Mesenchymal stem cell (in vitro differentiated cells and primary cell): ENCODE measurements at regions not wholly inside any gene's neighbourhood (a gene's known extent, or its start where the extent isn't known, plus 50 kb on each side); places are given as distances from the start of the nearest gene placed in this dataset.
"Not testable (repeated sequence)": the region's sequence is repeated elsewhere in the genome, so short reads cannot be mapped to it uniquely, and the experiment has no call there.

Experiments used
- DNase-seq: peaks from one replicate; pipeline ENCODE4 v3.0.0-alpha.2; 2013
- H2AFZ ChIP-seq: one replicate; pipeline ENCODE4 v1.6.1; 2013; ENCODE audit warnings: low read depth, mild to moderate bottlenecking, control low read depth, inconsistent platforms, low read length, moderate library complexity
- H2AK5ac ChIP-seq: 2 replicates; pipeline ENCODE4 v1.6.1; 2013; ENCODE audit warnings: low read length, moderate library complexity, mild to moderate bottlenecking, inconsistent platforms; ENCODE audit not compliant: severe bottlenecking
- H2BK120ac ChIP-seq: one replicate; pipeline ENCODE4 v1.6.1; 2013; ENCODE audit warnings: low read depth, mild to moderate bottlenecking, inconsistent platforms, low read length, moderate library complexity
- H2BK12ac ChIP-seq, 2 experiments: one replicate each; pipeline ENCODE4 v1.6.1; 2013; ENCODE audit warnings: inconsistent platforms in 2 of 2, low read length in 2 of 2, mild to moderate bottlenecking in 2 of 2, moderate library complexity in 2 of 2, control low read depth in 1 of 2
- H2BK15ac ChIP-seq: one replicate; pipeline ENCODE4 v1.6.1; 2013; ENCODE audit warnings: mild to moderate bottlenecking, low read depth, inconsistent platforms; ENCODE audit not compliant: poor library complexity, severe bottlenecking
- H2BK5ac ChIP-seq: 2 replicates; pipeline ENCODE4 v1.6.1; 2013; ENCODE audit warnings: low read depth, mild to moderate bottlenecking, low read length, control low read depth, inconsistent platforms; ENCODE audit not compliant: poor library complexity, severe bottlenecking
- H3K14ac ChIP-seq, 2 experiments: one replicate each; pipeline ENCODE4 v1.6.1; 2013; ENCODE audit warnings: inconsistent platforms in 2 of 2, low read length in 2 of 2, control low read depth in 1 of 2, mild to moderate bottlenecking in 1 of 2, moderate library complexity in 1 of 2
- H3K18ac ChIP-seq, 2 experiments: one replicate each; pipeline ENCODE4 v1.6.1; 2013; ENCODE audit warnings: inconsistent platforms in 2 of 2, low read length in 2 of 2, control low read depth in 1 of 2, low read depth in 1 of 2, mild to moderate bottlenecking in 1 of 2
- H3K23ac ChIP-seq, 2 experiments: one replicate each; pipeline ENCODE4 v1.6.1; 2013; ENCODE audit warnings: inconsistent platforms in 2 of 2, low read length in 2 of 2, mild to moderate bottlenecking in 2 of 2, moderate library complexity in 2 of 2, control low read depth in 1 of 2
- H3K27ac ChIP-seq: 2 replicates; pipeline ENCODE4 v1.5.1; 2013; ENCODE audit warnings: mild to moderate bottlenecking, moderate library complexity, low read length, control low read depth, inconsistent platforms; ENCODE audit not compliant: poor library complexity, severe bottlenecking
- H3K27me3 ChIP-seq, 2 experiments: 2 replicates each; pipeline versions ENCODE4 v1.6.1 to v1.7.0; 2013; ENCODE audit warnings: low read length in 2 of 2, mild to moderate bottlenecking in 2 of 2, moderate library complexity in 2 of 2, control low read depth in 1 of 2, inconsistent platforms in 1 of 2; ENCODE audit not compliant: control insufficient read depth in 1 of 2, insufficient read depth in 1 of 2
- H3K36me3 ChIP-seq, 2 experiments: 2 replicates each; pipeline versions ENCODE4 v1.6.1 to v1.7.0; 2013; ENCODE audit warnings: low read length in 2 of 2, control low read depth in 1 of 2, inconsistent platforms in 1 of 2, low read depth in 1 of 2, mild to moderate bottlenecking in 1 of 2; ENCODE audit not compliant: insufficient read depth in 2 of 2, control insufficient read depth in 1 of 2
- H3K4ac ChIP-seq, 2 experiments: one replicate each; pipeline ENCODE4 v1.6.1; 2013; ENCODE audit warnings: inconsistent platforms in 2 of 2, low read length in 2 of 2, mild to moderate bottlenecking in 2 of 2, moderate library complexity in 2 of 2, control low read depth in 1 of 2, low read depth in 1 of 2
- H3K4me1 ChIP-seq: 2 replicates; pipeline ENCODE4 v1.6.1; 2013; ENCODE audit warnings: low read depth, low read length, control low read depth; ENCODE audit not compliant: control insufficient read depth, insufficient read depth
- H3K4me2 ChIP-seq: 2 replicates; pipeline ENCODE4 v1.6.1; 2013; ENCODE audit warnings: low read length, mild to moderate bottlenecking, inconsistent platforms; ENCODE audit not compliant: poor library complexity, severe bottlenecking
- H3K4me3 ChIP-seq, 2 experiments: 2 replicates each; pipeline versions ENCODE4 v1.5.1 to v1.7.0; 2013; ENCODE audit warnings: low read length in 2 of 2, mild to moderate bottlenecking in 2 of 2, control low read depth in 1 of 2, low read depth in 1 of 2; ENCODE audit not compliant: insufficient read depth in 1 of 2
- H3K79me1 ChIP-seq: replicated peaks from 2 replicates; pipeline ENCODE4 v1.6.1; 2013; ENCODE audit warnings: mild to moderate bottlenecking, control low read depth, low read length, inconsistent platforms; ENCODE audit not compliant: poor library complexity, severe bottlenecking
- H3K9ac ChIP-seq: 2 replicates; pipeline ENCODE4 v1.7.0; 2013; ENCODE audit warnings: mild to moderate bottlenecking, low read length, moderate library complexity
- H3K9me3 ChIP-seq: 2 replicates; pipeline ENCODE4 v1.7.0; 2013; ENCODE audit warnings: mild to moderate bottlenecking, low read length; ENCODE audit not compliant: control insufficient read depth
- H4K8ac ChIP-seq: one replicate; pipeline ENCODE4 v1.6.1; 2013; ENCODE audit warnings: inconsistent platforms, mild to moderate bottlenecking, low read length, moderate library complexity
- H4K91ac ChIP-seq: one replicate; pipeline ENCODE4 v1.6.1; 2013; ENCODE audit warnings: mild to moderate bottlenecking, low read length, inconsistent platforms
- WGBS: methylation state at CpG from one replicate; pipeline ENCODE4 v1.1.7; 2013; ENCODE audit warnings: mixed read lengths; 5-methylcytosine and 5-hydroxymethylcytosine counted together

DNA sequence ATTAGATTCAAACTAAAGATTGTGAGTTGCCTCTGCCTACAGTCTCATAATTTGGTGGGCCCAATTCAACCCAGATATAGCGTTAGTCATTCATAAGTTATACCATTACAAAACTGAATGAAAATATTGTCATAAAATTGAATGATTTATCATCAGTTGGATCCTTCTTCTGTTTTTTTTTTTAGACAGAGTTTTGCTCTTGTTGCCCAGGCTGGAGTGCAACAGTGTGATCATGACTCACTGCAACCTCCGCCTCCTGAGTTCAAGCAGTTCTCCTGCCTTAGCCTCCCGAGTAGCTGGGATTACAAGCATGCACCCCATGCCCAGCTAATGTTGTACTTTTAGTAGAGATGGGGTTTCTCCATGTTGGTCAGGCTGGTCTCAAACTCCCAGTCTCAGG lies 157.2 kb upstream of the PTBP2 start:
- not testable (repeated sequence) for H4K8ac ChIP-seq, H2BK5ac ChIP-seq, H3K23ac ChIP-seq, H3K4me1 ChIP-seq, H4K91ac ChIP-seq, H3K4me3 ChIP-seq, H2AFZ ChIP-seq, H3K27me3 ChIP-seq, H2AK5ac ChIP-seq, H3K4me2 ChIP-seq, H3K79me1 ChIP-seq, H2BK120ac ChIP-seq, H3K4ac ChIP-seq, H3K27ac ChIP-seq, H3K14ac ChIP-seq, H3K9ac ChIP-seq, H3K36me3 ChIP-seq, DNase-seq, H3K18ac ChIP-seq, H2BK15ac ChIP-seq, H2BK12ac ChIP-seq, H3K9me3 ChIP-seq
- 100% methylated on average over 2 of the region's 3 CpGs for WGBS

DNA sequence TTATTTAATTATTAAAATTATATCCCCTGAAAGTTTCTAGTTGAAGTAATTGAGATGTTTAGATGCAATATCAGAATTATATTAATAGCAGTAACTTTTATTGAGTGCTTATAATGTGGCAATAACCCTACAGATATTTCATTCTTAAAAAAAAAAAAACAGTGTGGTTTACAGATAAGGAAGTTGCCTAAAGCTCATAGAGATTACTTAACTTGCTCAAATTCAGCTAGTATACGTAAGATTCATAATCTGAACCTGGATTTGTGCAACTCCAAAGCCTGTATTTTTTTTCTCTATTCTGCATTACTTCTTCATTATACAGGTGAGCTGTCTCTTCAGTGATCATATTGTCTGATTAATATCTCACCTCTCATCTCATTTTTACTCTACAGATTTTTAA lies 156.0 kb upstream of the PTBP2 start:
- Histone ChIP-seq H3K27me3 (no peaks in the 10 kb centered on the region), H3K18ac (no peak overlapping the region), H3K23ac (no peak overlapping the region), H4K8ac (no peak overlapping the region), H2AK5ac (no peak overlapping the region), H3K4me1 (no peaks in the 10 kb centered on the region), H3K9ac (no peak overlapping the region), H3K4me2 (no peak overlapping the region), H2AFZ (no peak overlapping the region), H2BK120ac (no peak overlapping the region), H2BK5ac (no peak overlapping the region), H3K4ac (no peak overlapping the region), H3K36me3 (no peaks in the 10 kb centered on the region), H4K91ac (no peak overlapping the region), H2BK15ac (no peak overlapping the region), H3K79me1 (no peaks in the 10 kb centered on the region), H3K27ac (no peak overlapping the region), H2BK12ac (no peak overlapping the region), H3K9me3 (no peaks in the 10 kb centered on the region), H3K4me3 (no peak overlapping the region), H3K14ac (no peak overlapping the region)
- no CpG with 5 or more reads among the region's 1 CpG for WGBS
- no peak for DNase-seq

DNA sequence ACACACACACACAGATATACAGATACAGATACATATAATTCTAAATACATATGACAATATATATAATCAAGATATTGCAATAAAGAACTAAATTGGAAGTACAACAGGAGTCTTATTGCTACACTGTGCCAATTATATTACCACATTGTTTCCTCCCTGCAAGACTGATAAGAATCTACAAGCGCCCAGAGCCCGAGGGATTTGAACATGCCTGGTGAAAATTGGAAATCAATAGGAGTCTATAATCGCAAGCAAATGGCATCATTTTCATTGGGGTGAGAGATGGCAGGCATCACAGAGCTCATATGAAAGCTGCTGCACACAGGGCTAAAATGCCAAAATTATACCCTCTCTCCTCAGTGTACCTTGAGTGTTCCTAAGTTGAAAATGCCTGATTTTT lies 152.9 kb upstream of the PTBP2 start:
- Histone ChIP-seq H3K18ac (no peak overlapping the region), H3K36me3 (no peaks in the 10 kb centered on the region), H2BK5ac (no peak overlapping the region), H2BK15ac (no peak overlapping the region), H2BK12ac (no peak overlapping the region), H4K91ac (no peak overlapping the region), H2AFZ (no peak overlapping the region), H3K4me3 (no peak overlapping the region), H3K4me1 (no peaks in the 10 kb centered on the region), H3K4me2 (no peak overlapping the region), H3K9ac (no peak overlapping the region), H3K4ac (no peak overlapping the region), H3K9me3 (no peaks in the 10 kb centered on the region), H2BK120ac (no peak overlapping the region), H3K27ac (no peak overlapping the region), H4K8ac (peak overlapping the region; percentile 54), H3K14ac (no peak overlapping the region), H3K79me1 (no peaks in the 10 kb centered on the region), H2AK5ac (no peak overlapping the region), H3K27me3 (no peaks in the 10 kb centered on the region), H3K23ac (no peak overlapping the region)
- 100% methylated on average over 3 of the region's 3 CpGs for WGBS
- DNase-seq, result no peak

DNA sequence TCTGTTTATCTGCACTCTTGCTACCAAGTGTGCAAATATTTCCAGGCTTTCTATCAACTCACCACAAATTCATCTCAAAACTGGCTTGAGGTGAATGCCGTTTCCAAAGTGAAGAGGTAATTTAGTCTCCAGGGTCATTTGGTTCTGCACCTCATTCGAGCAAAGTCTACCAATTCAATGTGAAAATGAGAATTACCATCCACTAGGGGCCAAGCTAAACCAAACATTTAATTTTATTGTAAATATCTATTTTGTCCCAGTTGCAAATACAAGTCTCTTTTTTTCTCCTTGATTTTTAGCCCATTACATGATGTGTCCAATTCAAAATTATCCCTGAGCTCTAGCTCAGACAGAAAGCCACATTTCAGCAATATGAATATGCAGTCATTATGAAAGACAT lies 152.3 kb upstream of the PTBP2 start:
- Histone ChIP-seq H4K91ac (no peak overlapping the region), H3K9ac (no peak overlapping the region), H2BK15ac (no peak overlapping the region), H3K23ac (no peak overlapping the region), H3K4ac (no peak overlapping the region), H2BK120ac (no peak overlapping the region), H4K8ac (no peak overlapping the region), H3K4me1 (no peaks in the 10 kb centered on the region), H3K36me3 (no peaks in the 10 kb centered on the region), H3K27me3 (no peaks in the 10 kb centered on the region), H3K14ac (no peak overlapping the region), H3K4me2 (no peak overlapping the region), H2AFZ (no peak overlapping the region), H3K9me3 (no peaks in the 10 kb centered on the region), H3K18ac (no peak overlapping the region), H2BK12ac (no peak overlapping the region), H2AK5ac (no peak overlapping the region), H3K4me3 (no peak overlapping the region), H2BK5ac (no peak overlapping the region), H3K27ac (no peak overlapping the region), H3K79me1 (no peaks in the 10 kb centered on the region)
- DNase-seq, result no peak
- WGBS, result 100% methylated on average over 2 of the region's 2 CpGs
